Embryonic facial prominence (tissue), 1 donor: ENCODE measurements at regions not wholly inside any gene's neighbourhood (a gene's known extent, or its start where the extent isn't known, plus 50 kb on each side); places are given as distances from the start of the nearest gene placed in this dataset.
"Not testable (repeated sequence)": the region's sequence is repeated elsewhere in the genome, so short reads cannot be mapped to it uniquely, and the experiment has no call there.

Experiments used
- DNase-seq: peaks from one replicate; pipeline ENCODE4 v3.0.0-alpha.2; 2016; ENCODE audit errors: extremely low spot score

DNA sequence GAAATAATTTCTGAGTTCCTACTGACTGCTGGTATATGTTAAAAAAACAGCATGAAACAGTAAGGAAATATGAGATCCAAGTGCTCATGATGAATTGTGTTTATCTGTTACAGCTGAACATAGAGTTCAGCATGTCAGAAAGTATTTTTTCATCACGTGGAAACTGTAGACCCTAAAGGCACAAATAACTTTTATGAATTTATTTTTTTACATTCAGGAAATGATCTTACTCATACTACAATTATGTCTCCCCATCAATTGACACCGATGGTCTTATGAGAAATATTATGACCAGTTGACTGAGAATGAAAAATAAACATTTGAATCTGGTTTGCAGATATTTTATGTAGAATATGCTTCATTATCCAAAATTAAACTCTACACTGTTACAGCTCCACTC, 283.1 kb upstream of the SPANXN4 start:
- no peak for DNase-seq

DNA sequence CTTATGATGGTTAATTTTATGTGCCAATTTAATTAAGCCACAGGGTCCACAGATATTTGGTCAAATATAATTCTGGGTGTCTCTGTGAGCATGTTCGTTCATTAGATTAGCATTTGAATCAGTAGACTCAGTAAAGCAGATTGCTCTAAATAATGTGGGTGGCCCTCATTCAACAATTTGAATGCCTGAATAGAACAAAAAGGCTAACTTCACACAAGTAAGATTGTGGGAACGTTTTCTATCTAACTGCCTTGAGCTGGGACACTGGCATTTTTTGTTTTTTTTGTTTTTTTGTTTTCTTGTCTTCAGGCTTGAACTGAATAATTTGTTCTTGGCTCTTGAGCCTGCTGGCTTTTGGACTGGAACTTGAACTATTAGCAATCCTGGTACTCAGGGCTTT, 292.4 kb upstream of the SPANXN4 start:
- no peak for DNase-seq

DNA sequence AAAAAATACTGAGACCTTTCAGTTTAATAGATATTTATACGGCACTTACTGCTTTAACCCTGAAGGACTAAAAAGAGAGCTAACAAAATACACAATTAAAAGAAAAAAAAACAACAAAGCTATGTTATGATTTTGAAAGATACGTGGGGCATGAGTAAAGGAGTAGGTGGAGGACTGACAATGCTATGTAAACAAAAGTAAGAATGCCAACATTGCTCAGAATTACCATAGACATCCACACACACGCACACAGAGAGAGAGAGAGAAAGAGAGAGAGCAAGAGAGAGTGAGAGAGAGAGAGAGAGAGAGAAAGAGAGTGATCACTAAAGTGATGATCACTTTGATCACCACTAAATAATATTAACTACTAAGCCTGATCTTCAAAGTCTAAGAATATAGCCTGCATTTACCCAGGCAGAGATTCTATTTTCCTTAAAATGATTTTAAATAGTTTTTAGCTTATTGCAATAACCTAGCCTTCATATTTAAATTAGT, 313.9 kb upstream of the SPANXN4 start:
- DNase-seq, result no peak

DNA sequence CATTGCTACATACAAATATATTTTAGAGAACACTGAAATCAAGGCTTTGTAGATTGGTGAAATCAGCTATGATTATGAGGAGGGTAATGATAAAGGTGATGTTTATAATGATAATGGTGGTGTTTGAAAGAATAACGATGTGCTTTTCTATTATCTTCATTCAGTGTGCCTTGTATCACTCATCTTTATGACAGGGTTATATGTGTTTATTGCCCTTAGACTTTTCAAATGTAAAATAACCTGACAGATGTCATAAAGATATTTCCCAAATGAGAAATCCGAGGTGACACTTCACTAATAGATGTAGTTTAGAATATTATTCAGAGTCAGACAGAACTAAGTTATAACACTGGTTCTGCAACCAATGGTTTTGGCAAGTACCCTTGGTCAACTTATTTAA, 323.0 kb upstream of the SPANXN4 start:
- DNase-seq, result no peak

DNA sequence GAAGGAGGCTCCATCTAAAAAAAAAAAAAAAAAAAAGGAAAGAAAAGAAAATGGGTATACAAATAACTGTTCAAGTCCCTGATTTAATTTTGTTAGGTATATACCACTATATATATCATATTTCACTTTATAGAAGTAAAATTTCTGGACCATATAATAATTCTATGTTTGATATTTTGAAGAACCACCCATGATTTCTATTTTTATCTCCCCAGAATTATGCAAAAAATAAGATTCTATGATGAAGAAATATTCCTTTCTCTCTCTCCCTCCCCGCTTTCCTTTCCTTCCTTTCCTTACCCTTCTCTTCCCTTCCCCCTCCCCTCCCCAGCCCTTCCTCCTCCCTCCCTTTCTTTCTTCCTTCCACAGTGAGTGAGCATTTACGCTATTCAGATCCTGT, 337.5 kb upstream of the SPANXN4 start:
- DNase-seq, result no peak

DNA sequence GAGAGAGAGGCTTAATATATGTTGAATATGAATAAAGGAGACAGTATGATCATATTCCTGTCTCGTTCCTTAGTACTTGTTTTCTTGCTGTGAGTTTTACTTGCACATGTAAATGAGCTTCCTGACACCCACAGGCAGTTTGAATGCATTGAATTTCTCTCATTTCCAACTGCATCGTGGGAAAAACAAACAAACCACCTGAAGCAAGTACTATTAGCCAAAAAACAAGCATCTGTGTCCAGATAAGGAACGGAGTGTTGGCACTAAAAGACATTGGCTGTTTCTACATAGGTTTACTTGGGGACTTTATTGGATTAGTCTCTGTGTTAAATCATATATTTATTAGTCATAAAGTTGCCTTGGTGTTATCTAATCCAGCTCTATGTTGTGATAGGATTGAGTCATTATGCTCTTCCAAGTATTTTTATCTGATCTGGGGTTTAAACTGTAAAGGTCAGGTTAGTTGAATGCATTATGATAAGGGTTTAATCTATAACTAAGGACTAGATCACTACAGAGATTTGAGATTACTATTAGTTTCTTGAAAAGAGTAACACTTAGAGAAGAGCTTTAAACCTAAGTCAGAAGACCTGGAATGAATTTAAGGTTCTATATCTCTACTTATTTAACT, 339.0 kb upstream of the SPANXN4 start:
- no peak for DNase-seq

DNA sequence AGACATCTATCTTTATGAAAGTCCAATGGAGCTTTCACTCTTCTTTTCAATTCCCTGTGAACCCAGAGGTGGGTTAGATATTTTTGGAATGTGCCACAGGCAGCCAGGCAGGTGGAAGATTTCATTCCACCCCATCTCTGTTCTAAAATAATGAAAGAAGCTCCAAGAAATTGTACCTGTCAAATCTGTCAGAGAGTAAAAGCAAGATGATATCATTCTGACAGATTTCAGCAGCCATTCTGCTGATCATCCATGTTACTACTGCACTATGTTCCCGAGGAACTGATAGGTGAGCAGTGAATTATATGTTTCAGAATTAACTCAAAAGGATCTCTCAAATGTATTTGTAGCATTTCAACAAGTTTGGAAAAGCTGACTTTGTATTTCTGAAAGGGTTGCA, 339.5 kb upstream of the SPANXN4 start:
- no peak for DNase-seq

DNA sequence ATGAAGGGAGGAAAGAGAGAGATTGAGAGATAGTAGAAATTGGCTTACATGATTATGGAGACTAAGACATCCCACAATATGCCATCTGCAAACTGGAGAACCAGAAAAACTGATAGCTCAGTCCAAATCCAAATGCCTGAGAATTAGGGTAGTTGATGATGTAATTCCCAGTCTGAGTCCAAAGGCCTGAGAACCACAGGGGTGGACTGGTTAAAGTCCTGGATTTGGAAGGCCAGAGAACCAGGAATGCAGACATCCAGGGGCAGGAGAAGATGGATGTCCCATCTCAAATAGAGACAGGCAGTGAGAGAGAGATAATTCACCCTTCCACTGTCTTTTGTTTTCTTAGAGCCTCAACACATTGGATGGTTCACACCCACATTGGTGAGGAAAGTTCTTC, 345.7 kb upstream of the SPANXN4 start:
- no peak for DNase-seq

DNA sequence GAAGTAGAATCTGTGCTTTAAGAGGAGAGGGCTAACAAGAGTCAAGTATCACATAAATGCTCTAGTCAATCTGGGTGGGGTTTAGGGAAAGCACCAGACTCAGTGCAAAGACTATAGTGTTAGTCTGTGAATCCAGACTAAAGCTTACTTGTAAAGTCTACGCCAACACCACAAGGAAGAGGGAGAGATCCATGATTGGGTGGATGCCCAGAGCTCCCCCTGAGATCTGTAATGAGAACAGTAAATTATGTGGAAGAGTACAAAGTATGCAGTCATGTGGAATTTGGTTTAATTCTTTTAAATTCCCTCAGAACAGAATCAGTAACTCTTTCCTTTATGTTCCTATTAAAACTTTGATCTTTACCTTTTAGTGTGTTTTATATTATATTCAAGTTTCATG, 354.7 kb upstream of the SPANXN4 start:
- no peak for DNase-seq

DNA sequence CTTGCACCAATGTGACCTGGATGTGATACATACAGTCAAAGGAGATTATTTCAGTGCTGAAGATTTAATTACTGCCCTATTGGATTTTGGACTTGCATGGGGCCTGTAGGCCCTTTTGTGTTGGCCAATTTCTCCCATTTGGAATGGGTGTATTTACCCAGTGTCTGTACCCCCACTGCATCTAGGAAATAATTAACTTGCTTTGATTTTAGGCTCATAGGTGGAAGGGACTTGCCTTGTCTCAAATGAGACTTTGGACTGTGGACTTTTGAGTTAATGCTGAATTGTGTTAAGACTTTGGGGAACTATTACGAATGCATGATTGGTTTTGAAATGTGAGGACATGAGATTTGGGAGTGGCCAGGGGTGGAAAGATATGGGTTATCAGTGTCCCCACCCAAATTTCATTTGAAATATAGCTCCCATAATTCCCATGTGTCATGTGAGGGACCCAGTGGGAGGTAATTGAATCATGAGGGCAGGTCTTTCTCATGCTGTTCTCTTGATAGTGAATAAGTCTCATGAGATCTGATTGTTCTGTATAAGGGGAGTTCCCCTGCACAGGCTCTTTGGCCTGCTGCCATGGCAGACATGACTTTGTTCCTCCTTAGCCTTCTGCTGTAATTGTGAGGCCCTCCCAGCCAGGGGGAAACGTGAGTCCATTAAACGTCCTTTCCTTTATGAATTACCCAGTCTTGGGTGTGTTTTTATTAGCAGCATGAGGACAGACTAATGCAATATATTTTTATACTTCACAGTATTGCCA, 362.2 kb upstream of the SPANXN4 start:
- DNase-seq, result no peak

DNA sequence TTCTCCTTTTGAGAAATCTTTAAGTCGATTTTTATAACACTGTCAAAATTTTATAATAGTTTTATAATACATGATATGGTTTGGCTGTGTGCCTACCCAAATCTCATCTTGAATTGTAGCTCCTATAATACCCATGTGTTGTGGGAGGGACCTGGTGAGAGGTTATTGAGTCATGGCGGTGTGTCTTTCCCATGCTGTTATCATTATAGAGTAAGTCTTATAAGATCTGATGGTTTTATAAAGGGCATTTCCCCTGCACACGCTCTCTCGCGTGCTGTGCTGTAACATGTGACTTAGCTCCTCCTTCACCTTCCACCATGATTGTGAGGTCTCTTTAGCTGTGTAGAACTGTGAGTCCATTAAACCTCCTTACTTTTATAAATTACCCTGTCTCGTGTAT, 364.0 kb upstream of the SPANXN4 start:
- DNase-seq, result no peak

DNA sequence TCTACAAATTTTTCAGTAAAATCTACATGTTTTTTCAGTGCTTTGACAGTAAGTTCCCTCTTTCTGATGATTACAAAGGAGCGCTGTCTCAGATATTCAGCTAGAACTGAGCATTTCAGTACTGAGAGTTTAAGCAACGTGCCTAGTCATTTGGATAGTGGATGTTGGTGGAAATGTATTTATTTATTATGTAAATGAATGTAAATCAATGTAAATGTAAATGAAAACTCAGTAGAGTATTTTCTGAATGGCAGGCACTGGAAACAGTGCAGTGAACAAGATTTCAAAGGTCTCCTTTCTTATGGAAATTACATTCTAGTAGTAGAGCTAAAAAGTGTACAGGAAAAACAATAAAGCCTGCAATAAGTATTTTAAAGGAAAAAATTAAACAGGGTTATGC, 370.2 kb upstream of the SPANXN4 start:
- DNase-seq, result no peak

DNA sequence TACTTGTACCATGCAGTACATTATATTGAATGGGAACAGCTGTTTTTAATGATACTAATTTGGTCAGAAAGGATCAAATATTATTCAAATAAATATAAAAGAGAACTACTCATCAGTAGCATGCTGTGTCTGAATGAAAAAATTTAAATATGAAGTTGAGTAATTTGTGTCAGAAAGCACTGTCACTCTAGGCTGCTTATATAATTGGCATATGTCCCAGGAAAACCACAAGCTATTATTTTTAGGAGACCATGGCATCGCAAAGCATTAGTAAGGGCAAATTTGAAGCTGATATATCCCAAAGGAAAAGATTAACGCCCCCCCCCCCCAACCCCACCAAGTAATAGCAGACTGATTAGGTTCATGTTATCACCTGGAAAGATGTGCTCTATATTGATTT, 388.5 kb upstream of the SPANXN4 start:
- DNase-seq, result no peak

DNA sequence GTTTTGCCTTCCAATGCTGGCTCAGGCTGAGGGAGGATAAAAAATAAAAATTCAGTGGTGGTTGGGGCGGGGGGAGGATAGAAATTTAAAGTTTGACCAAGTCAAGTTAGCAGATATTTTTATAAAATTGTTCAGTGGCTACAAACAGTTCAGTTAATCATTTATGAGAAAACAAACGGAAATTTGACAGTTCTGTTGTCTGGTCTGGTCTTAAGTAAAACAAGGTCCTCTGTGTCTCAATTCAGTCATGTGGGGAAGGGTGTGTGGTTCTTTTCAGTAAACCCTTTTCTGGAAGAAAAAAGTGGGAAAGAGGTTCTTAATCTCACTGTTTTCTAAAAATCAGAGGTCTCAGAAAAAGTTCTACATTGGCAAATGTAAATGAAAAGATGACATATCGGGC, 409.1 kb upstream of the SPANXN4 start:
- no peak for DNase-seq

DNA sequence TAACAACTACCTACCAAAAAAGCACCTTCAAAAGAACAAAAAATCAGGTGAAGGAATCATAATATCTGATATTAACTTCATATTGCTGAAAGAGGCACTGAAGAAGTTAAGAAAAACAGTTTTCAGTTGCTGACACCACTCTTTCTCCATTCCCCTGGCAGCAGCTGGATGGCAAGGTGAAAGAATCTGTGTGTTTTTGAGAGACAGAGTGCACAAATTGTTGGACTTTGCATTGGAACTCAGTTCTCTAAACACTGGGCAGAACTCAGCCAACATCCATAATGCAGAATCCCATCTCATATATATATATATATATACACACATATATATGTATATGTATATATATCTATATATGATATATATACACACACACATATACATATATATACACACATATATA, 408.3 kb upstream of the MAGEC2 start:
- DNase-seq, result no peak

DNA sequence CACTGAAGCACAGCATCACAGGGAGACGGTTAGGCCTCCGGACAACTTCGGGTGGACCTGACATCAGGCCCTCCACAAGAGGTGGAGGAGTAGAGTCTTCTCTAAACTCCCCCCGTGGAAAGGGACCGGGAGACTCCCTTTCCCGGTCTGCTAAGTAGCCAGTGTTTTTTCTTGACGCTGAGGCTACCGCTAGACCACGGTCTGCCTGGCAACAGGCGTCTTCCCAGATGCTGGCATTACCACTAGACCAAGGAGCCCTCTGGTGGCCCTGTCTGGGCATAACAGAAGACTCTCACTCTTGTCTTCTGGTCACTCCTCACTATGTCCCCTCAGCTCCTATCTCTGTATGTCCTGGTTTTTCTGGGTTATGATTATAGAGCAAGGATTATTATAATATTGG, 401.5 kb upstream of the MAGEC2 start:
- DNase-seq, result not testable (repeated sequence)

DNA sequence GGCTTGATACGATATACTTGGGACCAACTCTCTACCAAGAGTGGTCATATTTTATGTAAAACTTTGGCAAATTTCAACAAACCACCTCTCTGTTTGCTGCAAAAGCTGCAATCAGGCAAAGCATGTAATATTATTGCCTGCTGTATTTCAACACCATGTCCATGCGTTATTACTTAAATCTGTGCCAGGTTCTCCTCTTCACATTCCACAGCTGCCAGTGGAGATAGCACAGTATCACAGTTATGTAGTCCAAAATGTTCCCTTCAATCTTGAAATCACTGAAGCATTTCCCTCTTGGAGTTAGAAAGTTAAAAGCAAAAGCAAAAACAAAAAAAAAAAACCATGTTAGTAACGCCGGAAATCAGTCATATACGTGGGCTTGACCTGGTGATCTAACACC, 396.7 kb upstream of the MAGEC2 start:
- DNase-seq, result no peak

DNA sequence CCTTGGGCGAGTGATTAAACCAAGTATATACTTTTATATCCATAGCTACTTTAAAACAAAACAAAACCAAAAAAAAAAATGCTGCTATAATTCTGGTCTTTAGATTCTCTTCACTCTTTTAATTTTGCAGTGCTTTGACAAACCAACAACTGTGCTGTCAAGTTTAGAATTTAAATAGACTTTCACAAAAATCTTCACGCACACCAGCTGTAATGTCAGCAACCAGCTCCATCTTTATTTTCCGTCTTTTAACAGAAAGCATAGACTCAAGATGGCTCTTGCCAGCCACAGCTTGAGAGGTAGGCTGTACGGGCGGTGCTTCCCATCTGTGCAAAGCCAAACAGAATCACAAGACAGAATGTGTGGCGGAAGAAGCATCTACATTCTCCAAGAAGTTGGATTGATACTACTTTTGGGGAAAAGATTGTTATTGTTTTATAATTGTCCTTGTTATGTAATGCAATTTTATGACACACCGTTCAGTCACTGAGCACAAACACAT, 388.3 kb upstream of the MAGEC2 start:
- no peak for DNase-seq

DNA sequence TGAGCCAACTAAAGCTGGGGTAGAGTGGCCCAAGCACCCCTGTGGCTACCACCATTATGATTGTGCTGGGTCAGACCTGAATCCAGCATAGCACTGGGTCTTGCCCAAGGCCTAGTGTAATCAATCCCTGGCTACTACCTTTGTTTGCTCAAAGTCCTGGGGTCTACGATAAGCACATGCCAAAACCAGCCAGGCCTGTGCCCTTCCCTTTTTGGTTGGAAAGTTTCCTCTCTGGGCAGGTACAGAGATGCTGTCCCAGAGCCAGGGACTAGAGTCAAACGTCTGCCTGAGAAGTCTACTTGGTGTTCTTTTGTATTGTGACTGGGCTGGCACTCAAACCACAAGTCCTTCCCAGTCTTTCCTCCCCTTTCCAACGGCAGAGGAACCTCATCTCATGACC, 371.5 kb upstream of the MAGEC2 start:
- DNase-seq, result no peak

DNA sequence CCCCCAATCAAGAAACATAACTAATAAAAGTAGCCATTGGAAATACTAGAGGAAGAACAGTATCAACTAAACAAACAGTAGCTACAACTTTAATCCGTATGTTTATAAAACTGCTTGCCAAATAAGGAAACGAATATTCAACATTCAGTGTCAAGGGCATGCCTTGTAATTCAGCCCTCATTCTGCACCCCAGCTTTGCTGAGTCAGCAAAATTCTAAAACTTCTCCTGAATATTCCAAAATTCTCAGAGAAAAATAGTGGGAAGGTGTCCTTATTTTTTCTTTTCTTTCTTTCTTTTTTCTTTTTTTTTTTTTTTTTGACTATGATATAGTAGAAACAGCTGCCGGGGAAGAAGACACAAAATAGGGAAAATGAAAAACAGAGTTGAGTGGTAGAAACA, 344.8 kb upstream of the MAGEC2 start:
- DNase-seq, result no peak

DNA sequence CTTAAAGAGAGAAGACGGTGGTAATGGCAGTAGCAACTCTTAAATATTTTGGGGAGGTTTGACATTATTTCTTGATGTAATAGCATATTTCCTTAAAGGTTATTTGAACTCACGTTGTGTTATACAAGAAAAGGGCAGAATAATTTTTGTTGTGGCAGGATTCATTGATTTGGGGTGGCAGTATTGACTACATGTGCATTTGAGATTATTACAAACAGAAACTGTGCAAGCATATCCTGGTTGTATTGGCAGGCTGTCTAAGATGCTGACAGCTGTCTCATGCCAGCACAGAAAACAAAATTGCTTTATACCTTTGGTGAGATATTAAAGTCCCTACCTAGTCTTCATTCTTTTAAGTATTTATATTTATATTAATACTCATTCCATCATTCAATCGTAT, 300.7 kb upstream of the MAGEC2 start:
- DNase-seq, result no peak

DNA sequence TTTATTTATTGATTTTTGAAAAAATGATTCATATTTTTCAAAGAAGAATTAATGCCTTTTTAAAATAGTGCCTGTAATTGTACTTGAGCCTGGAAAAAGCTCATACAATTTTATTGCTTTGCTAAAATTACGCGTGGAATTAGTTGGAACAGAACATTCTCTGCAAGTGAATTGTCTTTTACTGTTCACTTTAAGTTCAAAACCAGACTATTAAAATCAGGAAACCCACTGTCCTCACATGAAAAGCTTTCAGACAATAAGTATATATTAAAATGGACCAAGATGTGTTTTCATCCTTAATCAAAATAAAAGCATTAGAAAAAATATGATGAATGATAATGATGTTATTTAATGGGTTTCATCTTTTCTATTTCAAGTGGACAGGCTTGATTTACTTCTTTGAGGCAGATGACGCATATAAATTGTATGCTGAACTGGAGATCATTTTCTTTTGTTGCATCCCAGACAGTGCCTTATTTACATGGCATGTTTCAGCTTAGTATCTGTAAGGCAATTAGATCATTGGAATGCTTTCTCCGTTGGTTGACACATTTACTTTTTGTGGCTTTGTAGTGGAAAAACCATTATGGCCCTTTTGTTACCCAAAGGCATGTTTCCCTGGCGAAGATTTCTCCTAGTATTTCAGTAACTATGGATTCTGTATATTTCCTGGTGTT, 299.0 kb upstream of the MAGEC2 start:
- no peak for DNase-seq

DNA sequence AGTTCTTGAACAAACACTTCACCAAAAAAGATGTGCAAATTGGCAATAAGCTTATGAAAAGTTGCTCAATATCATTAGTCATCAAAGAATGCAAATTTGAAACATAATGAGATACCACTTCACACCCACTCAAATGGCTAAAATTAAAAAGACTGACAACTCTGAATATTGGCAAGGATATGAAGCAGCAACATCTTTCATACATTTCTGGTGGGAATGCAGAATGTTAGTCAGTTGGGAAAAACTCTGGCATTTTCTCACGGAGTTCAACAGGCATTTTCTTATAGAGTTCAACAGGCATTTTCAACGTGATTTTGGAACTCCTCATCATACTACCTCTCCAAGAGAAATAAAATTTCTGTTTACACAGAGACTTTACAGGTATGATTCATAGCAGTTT, 297.4 kb upstream of the MAGEC2 start:
- DNase-seq, result no peak
